Left lung (tissue), 4 donors: ENCODE measurements at regions not wholly inside any gene's neighbourhood (a gene's known extent, or its start where the extent isn't known, plus 50 kb on each side); places are given as distances from the start of the nearest gene placed in this dataset.
A peak's percentile ranks its signal among the peaks of the same experiment; 100 is the strongest.

ENCODE experiments used
- ATAC-seq: fragments of 200-7000 bp; cut with Tn5 transposase; one replicate; pipeline ENCODE4 v1.9.1; 2020; ENCODE audit warnings: moderate library complexity
- DNase-seq, 4 donors: peaks; one replicate each; pipeline ENCODE4 v3.0.0-alpha.2; 2013 to 2020
- H3K27ac ChIP-seq, 2 donors: fragments of 200-600 bp; sonication (generic) in 1 of 2; one replicate each; pipeline versions ENCODE4 v1.5.0 to v1.8.0; 2020 to 2021
- H3K27me3 ChIP-seq, 2 donors: fragments of 200-600 bp; sonication (generic) in 1 of 2; one replicate each; pipeline versions ENCODE4 v1.5.0 to v1.8.0; 2020 to 2021
- H3K36me3 ChIP-seq, 2 donors: fragments of 200-600 bp; sonication (generic) in 1 of 2; one replicate each; pipeline versions ENCODE4 v1.5.0 to v1.8.0; 2020 to 2021
- H3K4me1 ChIP-seq, 2 donors: fragments of 200-600 bp; one replicate each; pipeline ENCODE4 v1.8.0; 2021
- H3K4me3 ChIP-seq, 2 donors: fragments of 200-600 bp; sonication (generic) in 1 of 2; one replicate each; pipeline versions ENCODE4 v1.5.0 to v1.8.0; 2020 to 2021; ENCODE audit warnings: mild to moderate bottlenecking in 1 of 2
- H3K9me3 ChIP-seq, 2 donors: fragments of 200-600 bp; sonication (generic) in 1 of 2; one replicate each; pipeline versions ENCODE4 v1.5.0 to v1.8.0; 2020 to 2021
- intact Hi-C, 2 donors: fragments of 100-400 bp; cut with DNase I; formaldehyde crosslinking; loops; one replicate each; pipeline versions ENCODE4 v1.11.2 to v1.14.2; 2022
- TF ChIP-seq, protein P1 (sequence below), 2 donors: fragments of 200-600 bp; sonication (generic) in 1 of 2; IDR thresholded peaks; one replicate each; pipeline versions ENCODE4 v1.5.0 to v1.8.0; 2021; ENCODE audit warnings: antibody characterized with exemption in 2 of 2
- donor health status: DM: no; HTN: yes; CAD: no.
- donor health status: DM: no; HTN: no; CAD: no.

DNA sequence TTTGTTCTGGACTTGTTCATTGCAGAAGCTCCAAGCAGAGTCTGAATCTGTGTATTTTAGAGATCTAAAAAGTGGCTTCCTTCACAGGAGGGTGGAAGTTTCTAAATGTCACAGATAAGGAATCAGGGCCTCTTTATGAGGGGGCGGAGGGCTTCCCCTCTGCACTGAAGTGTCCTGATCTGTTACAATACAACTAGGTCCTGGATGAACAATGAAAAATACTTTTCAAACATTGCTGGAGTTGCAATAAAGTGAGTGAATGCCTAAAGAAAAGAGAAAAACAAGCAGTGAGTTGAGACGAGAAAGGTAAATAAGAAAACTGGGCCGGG, 179.3 kb upstream of the HDAC4 start:
- DNase-seq: no peak
- Histone ChIP-seq H3K36me3 (no peaks in the 10 kb centered on the region), H3K4me1 (no peaks in the 10 kb centered on the region), H3K4me3 (no peak overlapping the region), H3K27ac (no peak overlapping the region), H3K27me3 (peaks cover 0 to 27% of the 10 kb centered on the region in 2 donors), H3K9me3 (no peaks in the 10 kb centered on the region)
- TF ChIP-seq, protein P1, sequence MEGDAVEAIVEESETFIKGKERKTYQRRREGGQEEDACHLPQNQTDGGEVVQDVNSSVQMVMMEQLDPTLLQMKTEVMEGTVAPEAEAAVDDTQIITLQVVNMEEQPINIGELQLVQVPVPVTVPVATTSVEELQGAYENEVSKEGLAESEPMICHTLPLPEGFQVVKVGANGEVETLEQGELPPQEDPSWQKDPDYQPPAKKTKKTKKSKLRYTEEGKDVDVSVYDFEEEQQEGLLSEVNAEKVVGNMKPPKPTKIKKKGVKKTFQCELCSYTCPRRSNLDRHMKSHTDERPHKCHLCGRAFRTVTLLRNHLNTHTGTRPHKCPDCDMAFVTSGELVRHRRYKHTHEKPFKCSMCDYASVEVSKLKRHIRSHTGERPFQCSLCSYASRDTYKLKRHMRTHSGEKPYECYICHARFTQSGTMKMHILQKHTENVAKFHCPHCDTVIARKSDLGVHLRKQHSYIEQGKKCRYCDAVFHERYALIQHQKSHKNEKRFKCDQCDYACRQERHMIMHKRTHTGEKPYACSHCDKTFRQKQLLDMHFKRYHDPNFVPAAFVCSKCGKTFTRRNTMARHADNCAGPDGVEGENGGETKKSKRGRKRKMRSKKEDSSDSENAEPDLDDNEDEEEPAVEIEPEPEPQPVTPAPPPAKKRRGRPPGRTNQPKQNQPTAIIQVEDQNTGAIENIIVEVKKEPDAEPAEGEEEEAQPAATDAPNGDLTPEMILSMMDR (IDR thresholded peaks at IDR 0.05): no peak
- intact Hi-C loops: no loop called here
- ATAC-seq: no peak

DNA sequence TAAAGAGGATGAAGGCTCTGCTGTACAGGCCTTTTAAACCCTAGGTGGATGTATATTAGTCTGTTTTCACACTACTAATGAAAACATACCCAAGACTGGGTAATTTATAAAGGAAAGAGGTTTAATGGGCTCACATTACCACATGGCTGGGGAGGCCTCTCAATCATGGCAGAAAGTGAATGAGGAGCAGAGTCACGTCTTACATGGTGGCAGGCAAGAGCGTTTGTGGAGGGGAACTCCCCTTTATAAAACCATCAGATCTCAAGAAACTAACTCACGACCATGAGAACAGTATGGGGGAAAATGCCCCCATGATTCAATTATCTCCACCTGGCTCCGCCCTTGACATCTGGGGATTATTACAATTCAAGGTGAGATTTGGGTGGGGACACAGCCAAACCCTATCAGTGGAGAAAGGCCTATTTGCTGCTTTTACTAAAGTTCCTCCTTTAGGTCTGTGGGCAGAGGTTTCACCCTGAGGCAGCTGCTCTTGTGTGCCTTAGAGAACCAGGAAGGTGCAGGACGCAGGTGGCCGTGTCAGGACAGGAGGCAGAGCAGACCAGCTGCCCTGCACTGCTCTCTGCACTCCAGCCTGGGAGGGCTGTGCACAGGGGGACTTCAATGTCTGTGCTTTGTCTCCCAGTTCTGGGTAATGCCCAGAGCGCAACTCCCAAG, 178.8 kb upstream of the HDAC4 start:
- intact Hi-C loops: no loop called here
- peak in 1 of 4 donors; percentile 55 for DNase-seq
- H3K27ac ChIP-seq: no peak overlapping the region
- H3K4me1 ChIP-seq: no peaks in the 10 kb centered on the region
- no peak overlapping the region for H3K4me3 ChIP-seq
- TF ChIP-seq, protein P1 (IDR thresholded peaks at IDR 0.05): no peak
- ATAC-seq: no peak
- H3K27me3 ChIP-seq: peaks cover 0 to 25% of the 10 kb centered on the region in 2 donors
- no peaks in the 10 kb centered on the region for H3K9me3 ChIP-seq
- H3K36me3 ChIP-seq: no peaks in the 10 kb centered on the region

DNA sequence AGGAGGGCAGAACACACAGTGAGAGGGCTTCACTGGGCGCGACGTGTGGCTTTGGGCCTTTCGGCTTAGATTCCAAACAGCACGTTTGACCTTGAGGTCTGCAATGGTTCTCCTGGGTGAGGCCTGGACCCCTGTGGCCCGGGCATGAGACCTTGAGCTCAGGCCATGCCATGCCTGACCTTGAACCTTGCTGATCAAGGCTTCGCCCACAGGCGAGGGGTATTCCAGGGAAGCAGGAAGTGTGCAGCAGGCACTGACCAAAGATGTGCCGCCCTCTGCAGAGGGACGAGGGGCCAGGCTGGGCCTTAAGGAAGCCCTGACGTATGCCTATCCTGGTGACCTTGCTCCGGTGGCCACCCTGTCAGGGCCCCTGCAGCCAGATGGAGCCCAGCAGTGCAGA, 178.3 kb upstream of the HDAC4 start:
- Histone ChIP-seq H3K36me3 (no peaks in the 10 kb centered on the region), H3K4me1 (no peaks in the 10 kb centered on the region), H3K9me3 (no peaks in the 10 kb centered on the region), H3K4me3 (no peak overlapping the region), H3K27me3 (peaks cover 0 to 19% of the 10 kb centered on the region in 2 donors), H3K27ac (no peak overlapping the region)
- intact Hi-C loops: no loop called here
- TF ChIP-seq, protein P1 (IDR thresholded peaks at IDR 0.05): no peak
- no peak for ATAC-seq
- peak in 1 of 4 donors; percentile 50 for DNase-seq

DNA sequence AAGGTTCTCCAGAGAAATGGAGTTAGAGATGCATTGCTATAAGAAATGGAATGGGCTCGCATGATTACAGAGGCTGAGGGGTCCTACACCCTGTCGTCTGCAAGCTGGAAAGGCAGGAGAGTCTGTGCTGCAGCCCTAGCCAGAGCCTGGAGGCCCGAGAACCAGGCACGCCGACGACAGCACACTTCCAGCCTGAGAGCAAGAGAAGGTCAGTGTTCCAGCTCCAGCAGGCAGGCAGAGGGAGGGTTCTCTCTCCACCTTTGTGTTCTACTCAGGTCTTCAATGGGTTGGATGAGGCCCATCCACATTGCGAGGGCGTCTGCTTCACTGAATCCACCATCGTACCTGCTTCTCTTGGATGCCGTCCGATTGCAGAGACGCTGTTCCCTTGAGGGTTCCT, 177.6 kb upstream of the HDAC4 start:
- Histone ChIP-seq H3K4me3 (no peak overlapping the region), H3K36me3 (no peaks in the 10 kb centered on the region), H3K27me3 (peaks cover 0 to 18% of the 10 kb centered on the region in 2 donors), H3K9me3 (no peaks in the 10 kb centered on the region), H3K4me1 (no peaks in the 10 kb centered on the region), H3K27ac (no peak overlapping the region)
- TF ChIP-seq, protein P1 (IDR thresholded peaks at IDR 0.05): no peak
- intact Hi-C loops: no loop called here
- ATAC-seq (no peak), DNase-seq (peak in 1 of 4 donors; percentile 56)

DNA sequence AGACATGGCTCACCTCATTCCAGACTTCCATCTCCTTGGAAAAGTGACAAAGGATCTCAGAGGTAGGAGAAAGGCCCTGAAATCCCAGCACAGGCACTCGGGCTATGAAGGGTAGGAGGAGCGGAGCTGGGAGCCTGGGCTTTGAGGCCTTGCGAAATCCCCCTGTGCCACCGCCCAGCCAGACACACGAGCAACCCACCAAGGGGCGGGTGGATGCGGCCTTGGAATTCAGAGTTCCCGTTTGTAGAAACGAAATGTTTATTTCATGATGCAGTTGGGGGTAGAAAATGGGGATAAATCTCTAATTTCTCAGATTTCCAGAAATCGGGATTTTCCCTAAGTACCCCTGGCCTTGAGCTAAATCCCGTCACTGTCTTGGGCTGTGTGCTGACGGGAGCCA, 177.1 kb upstream of the HDAC4 start:
- Histone ChIP-seq H3K4me1 (no peaks in the 10 kb centered on the region), H3K27me3 (peaks cover 0 to 18% of the 10 kb centered on the region in 2 donors), H3K36me3 (no peaks in the 10 kb centered on the region), H3K27ac (no peak overlapping the region), H3K9me3 (no peaks in the 10 kb centered on the region), H3K4me3 (no peak overlapping the region)
- peak in 1 of 4 donors; percentile 50 for DNase-seq
- TF ChIP-seq, protein P1 (IDR thresholded peaks at IDR 0.05): no peak
- ATAC-seq: no peak
- intact Hi-C loops: no loop called here
